HG03575 (cell line): ENCODE measurements at regions not wholly inside any gene's neighbourhood (a gene's known extent, or its start where the extent isn't known, plus 50 kb on each side); places are given as distances from the start of the nearest gene placed in this dataset.

Source experiments
- ATAC-seq: cut with Tn5 transposase; IDR thresholded peaks from one replicate; pipeline ENCODE4 v1.9.1; 2021; ENCODE audit not compliant: unreplicated experiment, insufficient number of reproducible peaks, low FRiP score; ENCODE audit errors: extremely low read depth

GRCh38 chr12:66047411-66048021 lies 83.0 kb downstream of the LLPH start:
- ATAC-seq, result peak; percentile 86

GRCh38 chr12:66045506-66045905 lies 85.0 kb downstream of the LLPH start:
- ATAC-seq, result no peak

- ATAC-seq, result no peak
These were observed 85.8 kb downstream of the LLPH start for GRCh38 chr12:66044731-66045130.

GRCh38 chr12:66043035-66043434 lies 87.5 kb downstream of the LLPH start:
- ATAC-seq, result no peak

GRCh38 chr12:66041651-66042363 lies 88.7 kb downstream of the LLPH start:
- ATAC-seq, result no peak

- ATAC-seq, result no peak
These were observed 94.2 kb downstream of the LLPH start for GRCh38 chr12:66036317-66036716.

GRCh38 chr12:66035288-66035966 lies 95.1 kb downstream of the LLPH start:
- ATAC-seq, result no peak

- ATAC-seq, result no peak
These were observed 97.4 kb downstream of the LLPH start for GRCh38 chr12:66033151-66033550.

- no peak for ATAC-seq
These were observed 97.8 kb downstream of the LLPH start for GRCh38 chr12:66032739-66033138.

GRCh38 chr12:66030217-66030781 lies 100.3 kb downstream of the LLPH start:
- no peak for ATAC-seq

GRCh38 chr12:66028390-66028789 lies 102.2 kb downstream of the LLPH start:
- no peak for ATAC-seq

GRCh38 chr12:66025477-66025876 lies 105.1 kb downstream of the LLPH start:
- ATAC-seq, result no peak

GRCh38 chr12:66024949-66025348 lies 105.6 kb downstream of the LLPH start:
- ATAC-seq, result no peak

GRCh38 chr12:66020481-66020880 lies 110.1 kb downstream of the LLPH start:
- ATAC-seq, result no peak

- no peak for ATAC-seq
These were observed 112.8 kb downstream of the LLPH start for GRCh38 chr12:66017736-66018135.
